ENCODE measurements at regions not wholly inside any gene's neighbourhood (a gene's known extent, or its start where the extent isn't known, plus 50 kb on each side); places are given as distances from the start of the nearest gene placed in this dataset.

DNA sequence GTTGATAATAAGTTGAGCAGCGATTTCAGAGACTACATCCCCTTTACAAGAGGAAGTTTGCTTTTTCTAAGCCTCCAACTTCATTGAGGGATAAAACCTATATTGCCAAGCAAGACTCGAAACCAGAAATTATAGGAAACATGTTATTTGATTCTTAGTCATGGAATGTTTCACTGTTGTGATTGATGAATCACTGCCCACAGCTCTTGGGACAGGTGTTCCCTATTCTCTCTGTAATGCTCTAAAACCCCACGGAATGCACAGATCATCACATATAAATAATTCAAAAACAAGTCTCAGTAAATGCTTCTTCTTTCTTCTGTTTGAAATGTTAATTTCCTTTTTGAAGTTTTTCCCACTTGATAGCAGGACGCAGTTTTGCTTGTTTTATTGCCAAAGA lies 809.5 kb upstream of the GOT2 start:
- ChIA-PET CTCF (no interaction called here), POLR2A (ENCODE audit: unreplicated experiment) (no interaction called here)
- no TSS peak for BruUV-seq (replicated peaks)
- Histone ChIP-seq H3K9me2 (replicated peaks; ENCODE audit: low read length) (no peaks in the 10 kb centered on the region), H3K79me2 (ENCODE audit: low read length) (no peaks in the 10 kb centered on the region), H3K9me3 (ENCODE audit: low read length) (no peaks in the 10 kb centered on the region), H3K36me3 (ENCODE audit: low read depth, low read length) (no peaks in the 10 kb centered on the region), H3K4me1 (ENCODE audit: insufficient read depth, low read length) (peaks cover 40% of the 10 kb centered on the region), H3F3A (ENCODE audit: low read length, unreplicated experiment) (no peaks in the 10 kb centered on the region), H4K20me1 (ENCODE audit: low read length) (no peaks in the 10 kb centered on the region), H3K9ac (ENCODE audit: low read length) (peak overlapping the region; percentile 46), H3K4me3 (ENCODE audit: low read length) (peak overlapping the region; percentile 55), H3K27ac (ENCODE audit: low read length) (peak overlapping the region; percentile 90), H3K27me3 (ENCODE audit: low read length) (no peaks in the 10 kb centered on the region), H3K4me2 (ENCODE audit: low read length) (peak overlapping the region; percentile 69), H2AFZ (ENCODE audit: low read length) (peak overlapping the region; percentile 59)
- ATAC-seq (peak; percentile 20; the same call in 1 of the 2 replicates), DNase-seq (peak; percentile 78)
- TF ChIP-seq, protein P1, sequence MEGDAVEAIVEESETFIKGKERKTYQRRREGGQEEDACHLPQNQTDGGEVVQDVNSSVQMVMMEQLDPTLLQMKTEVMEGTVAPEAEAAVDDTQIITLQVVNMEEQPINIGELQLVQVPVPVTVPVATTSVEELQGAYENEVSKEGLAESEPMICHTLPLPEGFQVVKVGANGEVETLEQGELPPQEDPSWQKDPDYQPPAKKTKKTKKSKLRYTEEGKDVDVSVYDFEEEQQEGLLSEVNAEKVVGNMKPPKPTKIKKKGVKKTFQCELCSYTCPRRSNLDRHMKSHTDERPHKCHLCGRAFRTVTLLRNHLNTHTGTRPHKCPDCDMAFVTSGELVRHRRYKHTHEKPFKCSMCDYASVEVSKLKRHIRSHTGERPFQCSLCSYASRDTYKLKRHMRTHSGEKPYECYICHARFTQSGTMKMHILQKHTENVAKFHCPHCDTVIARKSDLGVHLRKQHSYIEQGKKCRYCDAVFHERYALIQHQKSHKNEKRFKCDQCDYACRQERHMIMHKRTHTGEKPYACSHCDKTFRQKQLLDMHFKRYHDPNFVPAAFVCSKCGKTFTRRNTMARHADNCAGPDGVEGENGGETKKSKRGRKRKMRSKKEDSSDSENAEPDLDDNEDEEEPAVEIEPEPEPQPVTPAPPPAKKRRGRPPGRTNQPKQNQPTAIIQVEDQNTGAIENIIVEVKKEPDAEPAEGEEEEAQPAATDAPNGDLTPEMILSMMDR (conservative IDR thresholded peaks at IDR 0.05; ENCODE audit: low read depth, low read length), result no peak
- intact Hi-C loops (cut with micrococcal nuclease), result no loop called here

DNA sequence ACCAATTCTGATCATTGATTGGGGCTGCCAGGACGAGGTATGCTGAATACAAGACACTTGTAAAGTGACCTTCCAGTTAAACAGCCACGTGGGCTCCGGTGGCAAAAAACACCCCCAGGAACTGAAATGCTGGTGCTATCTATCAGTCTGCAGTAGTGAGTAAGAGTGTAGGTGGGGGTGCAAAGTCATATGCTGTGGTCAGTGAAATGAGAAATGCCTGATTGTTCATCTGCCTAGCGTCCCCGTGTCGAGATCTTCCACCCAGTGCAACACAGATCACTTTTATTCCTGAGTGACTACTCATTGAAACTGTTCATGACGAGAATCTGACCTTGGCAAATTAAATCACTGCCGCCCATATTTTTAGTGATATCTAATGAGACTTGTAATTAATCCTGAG lies 806.5 kb upstream of the GOT2 start:
- Histone ChIP-seq H2AFZ (ENCODE audit: low read length) (no peak overlapping the region), H4K20me1 (ENCODE audit: low read length) (no peaks in the 10 kb centered on the region), H3K36me3 (ENCODE audit: low read depth, low read length) (no peaks in the 10 kb centered on the region), H3K27ac (ENCODE audit: low read length) (no peak overlapping the region), H3K9me2 (replicated peaks; ENCODE audit: low read length) (no peaks in the 10 kb centered on the region), H3K4me1 (ENCODE audit: insufficient read depth, low read length) (peaks cover 34% of the 10 kb centered on the region), H3K9ac (ENCODE audit: low read length) (no peak overlapping the region), H3K4me2 (ENCODE audit: low read length) (no peak overlapping the region), H3K27me3 (ENCODE audit: low read length) (no peaks in the 10 kb centered on the region), H3K79me2 (ENCODE audit: low read length) (no peaks in the 10 kb centered on the region), H3K4me3 (ENCODE audit: low read length) (no peak overlapping the region), H3F3A (ENCODE audit: low read length, unreplicated experiment) (no peaks in the 10 kb centered on the region), H3K9me3 (ENCODE audit: low read length) (no peaks in the 10 kb centered on the region)
- DNase-seq (peak; percentile 10), ATAC-seq (no peak)
- intact Hi-C loops (cut with micrococcal nuclease), result no loop called here
- CTCF ChIA-PET, result no interaction called here
- POLR2A ChIA-PET (ENCODE audit: unreplicated experiment), result no interaction called here
- no TSS peak for BruUV-seq (replicated peaks)
- TF ChIP-seq EZH2phosphoT487 (IDR thresholded peaks at IDR 0.05; ENCODE audit: borderline replicate concordance, low read length) (no peak), EZH2 (IDR thresholded peaks at IDR 0.05; ENCODE audit: low read length, unreplicated experiment) (no peak)
- TF ChIP-seq, protein P1 (conservative IDR thresholded peaks at IDR 0.05; ENCODE audit: low read depth, low read length), result no peak

DNA sequence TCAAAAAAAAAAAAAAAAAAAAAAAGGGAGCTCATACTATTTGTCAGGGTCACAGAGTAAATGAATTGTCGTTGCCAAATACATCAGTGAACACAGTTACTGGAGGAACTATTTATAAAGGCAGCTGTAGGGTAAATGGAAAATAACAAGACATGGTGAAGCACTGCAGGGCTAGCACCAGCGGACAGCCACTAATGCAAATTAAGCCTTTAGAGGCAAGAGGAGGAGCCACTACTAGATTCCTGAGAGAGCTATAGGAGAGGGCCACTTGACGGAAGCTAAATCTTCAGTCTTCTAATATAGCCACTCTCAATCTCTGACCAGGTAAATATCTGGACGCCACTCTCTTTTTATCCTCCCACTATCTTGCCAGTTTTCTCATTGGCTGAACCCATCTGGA lies 801.2 kb upstream of the GOT2 start:
- intact Hi-C loops (cut with micrococcal nuclease), result no loop called here
- no peak overlapping the region for H2AFZ ChIP-seq (ENCODE audit: low read length)
- no peak overlapping the region for H3K9ac ChIP-seq (ENCODE audit: low read length)
- H3K4me2 ChIP-seq (ENCODE audit: low read length), result no peak overlapping the region
- ATAC-seq (no peak), DNase-seq (no peak)
- no peak overlapping the region for H3K4me3 ChIP-seq (ENCODE audit: low read length)
- H3F3A ChIP-seq (ENCODE audit: low read length, unreplicated experiment), result no peaks in the 10 kb centered on the region
- no peaks in the 10 kb centered on the region for H3K4me1 ChIP-seq (ENCODE audit: insufficient read depth, low read length)
- no peaks in the 10 kb centered on the region for H4K20me1 ChIP-seq (ENCODE audit: low read length)
- TF ChIP-seq, protein P1 (conservative IDR thresholded peaks at IDR 0.05; ENCODE audit: low read depth, low read length), result no peak
- no peak for TF ChIP-seq EZH2 (IDR thresholded peaks at IDR 0.05; ENCODE audit: low read length, unreplicated experiment)
- no peak for TF ChIP-seq EZH2phosphoT487 (IDR thresholded peaks at IDR 0.05; ENCODE audit: borderline replicate concordance, low read length)
- H3K27ac ChIP-seq (ENCODE audit: low read length), result no peak overlapping the region
- POLR2A ChIA-PET (ENCODE audit: unreplicated experiment), result no interaction called here
- H3K9me3 ChIP-seq (ENCODE audit: low read length), result no peaks in the 10 kb centered on the region
- no peaks in the 10 kb centered on the region for H3K9me2 ChIP-seq (replicated peaks; ENCODE audit: low read length)
- no peaks in the 10 kb centered on the region for H3K36me3 ChIP-seq (ENCODE audit: low read depth, low read length)
- H3K79me2 ChIP-seq (ENCODE audit: low read length), result no peaks in the 10 kb centered on the region
- H3K27me3 ChIP-seq (ENCODE audit: low read length), result no peaks in the 10 kb centered on the region
- BruUV-seq (replicated peaks), result no TSS peak
- CTCF ChIA-PET, result no interaction called here

All from PC-3 (cell line).